Fibroblast of mammary gland (primary cell): ENCODE measurements at regions not wholly inside any gene's neighbourhood (a gene's known extent, or its start where the extent isn't known, plus 50 kb on each side); places are given as distances from the start of the nearest gene placed in this dataset.
"Not testable (repeated sequence)": the region's sequence is repeated elsewhere in the genome, so short reads cannot be mapped to it uniquely, and the experiment has no call there.

Experiments used
- DNase-seq: peaks from one replicate; pipeline ENCODE4 v3.0.0-alpha.2; 2010; ENCODE audit warnings: low read depth
- H3K4me3 ChIP-seq: 2 replicates; pipeline ENCODE4 v1.5.1; 2011; ENCODE audit warnings: low read depth, mild to moderate bottlenecking, low read length, moderate library complexity; ENCODE audit not compliant: control insufficient read depth

GRCh38 chr1:149635290-149635899, 51.7 kb downstream of the PPIAL4C start:
- not testable (repeated sequence) for H3K4me3 ChIP-seq, DNase-seq

- H3K4me3 ChIP-seq, result peak overlapping the region; percentile 48
- DNase-seq, result peak; percentile 93
These were observed 52.9 kb downstream of the PPIAL4C start for GRCh38 chr1:149636286-149637122.

GRCh38 chr1:149638481-149638880, 54.8 kb downstream of the PPIAL4C start:
- not testable (repeated sequence) for H3K4me3 ChIP-seq, DNase-seq

GRCh38 chr1:149638901-149639658, 55.4 kb downstream of the PPIAL4C start:
- not testable (repeated sequence) for H3K4me3 ChIP-seq, DNase-seq

- not testable (repeated sequence) for H3K4me3 ChIP-seq, DNase-seq
These were observed 57.5 kb downstream of the PPIAL4C start for GRCh38 chr1:149641179-149641578.

- not testable (repeated sequence) for DNase-seq, H3K4me3 ChIP-seq
These were observed 61.2 kb downstream of the PPIAL4C start for GRCh38 chr1:149644818-149645217.

- H3K4me3 ChIP-seq, DNase-seq: not testable (repeated sequence)
These were observed 62.8 kb downstream of the PPIAL4C start for GRCh38 chr1:149646360-149647017.

- not testable (repeated sequence) for H3K4me3 ChIP-seq, DNase-seq
These were observed 63.3 kb downstream of the PPIAL4C start for GRCh38 chr1:149647018-149647373.

- peak; percentile 1 for DNase-seq
- not testable (repeated sequence) for H3K4me3 ChIP-seq
These were observed 74.1 kb downstream of the PPIAL4C start for GRCh38 chr1:149657750-149658149.

- DNase-seq, result peak; percentile 0
- not testable (repeated sequence) for H3K4me3 ChIP-seq
These were observed 74.5 kb downstream of the PPIAL4C start for GRCh38 chr1:149658175-149658574.

- DNase-seq, result peak; percentile 2
- not testable (repeated sequence) for H3K4me3 ChIP-seq
These were observed 81.0 kb downstream of the PPIAL4C start for GRCh38 chr1:149664624-149665023.

GRCh38 chr1:149665033-149665432, 81.4 kb downstream of the PPIAL4C start:
- not testable (repeated sequence) for DNase-seq, H3K4me3 ChIP-seq

GRCh38 chr1:149665528-149665927, 81.9 kb downstream of the PPIAL4C start:
- not testable (repeated sequence) for H3K4me3 ChIP-seq, DNase-seq

- not testable (repeated sequence) for H3K4me3 ChIP-seq, DNase-seq
These were observed 89.7 kb downstream of the PPIAL4C start for GRCh38 chr1:149673231-149673909.

GRCh38 chr1:149674921-149675320, 91.3 kb downstream of the PPIAL4C start:
- not testable (repeated sequence) for DNase-seq, H3K4me3 ChIP-seq

GRCh38 chr1:149677359-149677758, 93.7 kb downstream of the PPIAL4C start:
- not testable (repeated sequence) for H3K4me3 ChIP-seq, DNase-seq

- not testable (repeated sequence) for H3K4me3 ChIP-seq, DNase-seq
These were observed 95.8 kb upstream of the FCGR1A start for GRCh38 chr1:149686593-149687238.

- not testable (repeated sequence) for DNase-seq, H3K4me3 ChIP-seq
These were observed 91.1 kb upstream of the FCGR1A start for GRCh38 chr1:149691399-149691798.
